GM19395 (cell line): ENCODE measurements at regions not wholly inside any gene's neighbourhood (a gene's known extent, or its start where the extent isn't known, plus 50 kb on each side); places are given as distances from the start of the nearest gene placed in this dataset.

Experiments used
- ATAC-seq: cut with Tn5 transposase; IDR thresholded peaks from one replicate; pipeline ENCODE4 v1.9.1; 2021; ENCODE audit warnings: mild to moderate bottlenecking, moderate library complexity; ENCODE audit not compliant: unreplicated experiment

GRCh38 chr11:87972133-87972532, 203.1 kb downstream of the RAB38 start:
- peak; percentile 71 for ATAC-seq

- no peak for ATAC-seq
Measured at GRCh38 chr11:87971354-87971753, 203.9 kb downstream of the RAB38 start.

- ATAC-seq = no peak
Measured at GRCh38 chr11:87970762-87971161, 204.5 kb downstream of the RAB38 start.

- no peak for ATAC-seq
Measured at GRCh38 chr11:87967459-87967858, 207.8 kb downstream of the RAB38 start.

- no peak for ATAC-seq
Measured at GRCh38 chr11:87966694-87967093, 208.5 kb downstream of the RAB38 start.

- no peak for ATAC-seq
Measured at GRCh38 chr11:87966216-87966615, 209.0 kb downstream of the RAB38 start.

GRCh38 chr11:87961606-87962005, 213.6 kb downstream of the RAB38 start:
- ATAC-seq = no peak

GRCh38 chr11:87957961-87958360, 217.3 kb downstream of the RAB38 start:
- no peak for ATAC-seq

- no peak for ATAC-seq
Measured at GRCh38 chr11:87954476-87954875, 220.8 kb downstream of the RAB38 start.

- no peak for ATAC-seq
Measured at GRCh38 chr11:87942786-87943185, 232.5 kb downstream of the RAB38 start.

- no peak for ATAC-seq
Measured at GRCh38 chr11:87934182-87934581, 241.1 kb downstream of the RAB38 start.

GRCh38 chr11:87926250-87926970, 248.8 kb downstream of the RAB38 start:
- ATAC-seq = no peak

GRCh38 chr11:87924125-87924524, 251.1 kb downstream of the RAB38 start:
- ATAC-seq = no peak

GRCh38 chr11:87917111-87917510, 258.1 kb downstream of the RAB38 start:
- no peak for ATAC-seq

- ATAC-seq = no peak
Measured at GRCh38 chr11:87909178-87909577, 266.1 kb downstream of the RAB38 start.

GRCh38 chr11:87908086-87908485, 267.2 kb downstream of the RAB38 start:
- no peak for ATAC-seq

- ATAC-seq = no peak
Measured at GRCh38 chr11:87903345-87903744, 271.9 kb downstream of the RAB38 start.

- ATAC-seq = no peak
Measured at GRCh38 chr11:87901341-87901740, 273.9 kb downstream of the RAB38 start.

- ATAC-seq = no peak
Measured at GRCh38 chr11:87897921-87898320, 277.3 kb downstream of the RAB38 start.

- ATAC-seq = no peak
Measured at GRCh38 chr11:87897071-87897470, 278.2 kb downstream of the RAB38 start.

GRCh38 chr11:87894961-87895360, 280.3 kb downstream of the RAB38 start:
- no peak for ATAC-seq

- no peak for ATAC-seq
Measured at GRCh38 chr11:87892291-87892690, 283.0 kb downstream of the RAB38 start.

GRCh38 chr11:87889126-87889525, 286.1 kb downstream of the RAB38 start:
- no peak for ATAC-seq
